Uterus (tissue), 3 donors: ENCODE measurements at regions not wholly inside any gene's neighbourhood (a gene's known extent, or its start where the extent isn't known, plus 50 kb on each side); places are given as distances from the start of the nearest gene placed in this dataset.

Experiments used
- DNase-seq, 2 donors: peaks; one replicate each; pipeline ENCODE4 v3.0.0-alpha.2; 2019 to 2020
- H3K27ac ChIP-seq, 2 donors: fragments of 200-600 bp; sonication (generic); 1 replicate in 1 of 2; 2 replicates in 1 of 2; pipeline ENCODE4 v1.5.1; 2016 to 2018
- H3K27me3 ChIP-seq, 2 donors: fragments of 200-600 bp; sonication (generic); one replicate each; pipeline ENCODE4 v1.5.1; 2018 to 2019; ENCODE audit warnings: control low read depth in 1 of 2
- H3K36me3 ChIP-seq, 2 donors: fragments of 200-600 bp; sonication (generic); one replicate each; pipeline ENCODE4 v1.5.1; 2019; ENCODE audit warnings: control low read depth in 1 of 2
- H3K4me1 ChIP-seq, 2 donors: fragments of 200-600 bp; sonication (generic); one replicate each; pipeline ENCODE4 v1.5.1; 2018 to 2019; ENCODE audit warnings: control low read depth in 1 of 2
- H3K4me3 ChIP-seq, 2 donors: fragments of 200-600 bp; sonication (generic); 1 replicate in 1 of 2; 2 replicates in 1 of 2; pipeline ENCODE4 v1.5.1; 2018 to 2019; ENCODE audit warnings: mild to moderate bottlenecking in 1 of 2
- H3K9me3 ChIP-seq, 2 donors: fragments of 200-600 bp; sonication (generic); one replicate each; pipeline ENCODE4 v1.5.1; 2019; ENCODE audit warnings: control low read depth in 1 of 2
- POLR2A ChIP-seq, 2 donors: fragments of 450-650 bp; IDR thresholded peaks; one replicate each; pipeline ENCODE4 v1.6.1; 2016; ENCODE audit warnings: antibody characterized with exemption in 2 of 2, mild to moderate bottlenecking in 1 of 2, moderate library complexity in 1 of 2
- intact Hi-C: fragments of 100-400 bp; cut with DNase I; formaldehyde crosslinking; loops from one replicate; pipeline ENCODE4 v1.15.1; 2023; ENCODE audit warnings: low total_unique reads
- TF ChIP-seq, protein P1 (sequence below), 4 experiments: fragments of 200-600 bp in 2 of 4; fragments of 450-650 bp in 2 of 4; sonication (generic) in 2 of 4; IDR thresholded peaks; one replicate each; pipeline ENCODE4 v1.5.1; 2016 to 2019; ENCODE audit warnings: antibody characterized with exemption in 4 of 4, mild to moderate bottlenecking in 2 of 4, moderate library complexity in 1 of 4
- donor health status: DM: yes; HTN: yes; CAD: no.

GRCh38 chr1:194807530-194808220 lies 1621.3 kb upstream of the B3GALT2 start:
- TF ChIP-seq, protein P1, sequence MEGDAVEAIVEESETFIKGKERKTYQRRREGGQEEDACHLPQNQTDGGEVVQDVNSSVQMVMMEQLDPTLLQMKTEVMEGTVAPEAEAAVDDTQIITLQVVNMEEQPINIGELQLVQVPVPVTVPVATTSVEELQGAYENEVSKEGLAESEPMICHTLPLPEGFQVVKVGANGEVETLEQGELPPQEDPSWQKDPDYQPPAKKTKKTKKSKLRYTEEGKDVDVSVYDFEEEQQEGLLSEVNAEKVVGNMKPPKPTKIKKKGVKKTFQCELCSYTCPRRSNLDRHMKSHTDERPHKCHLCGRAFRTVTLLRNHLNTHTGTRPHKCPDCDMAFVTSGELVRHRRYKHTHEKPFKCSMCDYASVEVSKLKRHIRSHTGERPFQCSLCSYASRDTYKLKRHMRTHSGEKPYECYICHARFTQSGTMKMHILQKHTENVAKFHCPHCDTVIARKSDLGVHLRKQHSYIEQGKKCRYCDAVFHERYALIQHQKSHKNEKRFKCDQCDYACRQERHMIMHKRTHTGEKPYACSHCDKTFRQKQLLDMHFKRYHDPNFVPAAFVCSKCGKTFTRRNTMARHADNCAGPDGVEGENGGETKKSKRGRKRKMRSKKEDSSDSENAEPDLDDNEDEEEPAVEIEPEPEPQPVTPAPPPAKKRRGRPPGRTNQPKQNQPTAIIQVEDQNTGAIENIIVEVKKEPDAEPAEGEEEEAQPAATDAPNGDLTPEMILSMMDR (IDR thresholded peaks at IDR 0.05): no peak
- no peak for TF ChIP-seq POLR2A (IDR thresholded peaks at IDR 0.05)
- no peak overlapping the region for H3K27ac ChIP-seq
- intact Hi-C loops: no loop called here
- H3K9me3 ChIP-seq: no peaks in the 10 kb centered on the region
- H3K4me3 ChIP-seq: no peak overlapping the region
- no peaks in the 10 kb centered on the region for H3K36me3 ChIP-seq
- no peaks in the 10 kb centered on the region for H3K4me1 ChIP-seq
- no peak for DNase-seq
- H3K27me3 ChIP-seq: no peaks in the 10 kb centered on the region

DNA sequence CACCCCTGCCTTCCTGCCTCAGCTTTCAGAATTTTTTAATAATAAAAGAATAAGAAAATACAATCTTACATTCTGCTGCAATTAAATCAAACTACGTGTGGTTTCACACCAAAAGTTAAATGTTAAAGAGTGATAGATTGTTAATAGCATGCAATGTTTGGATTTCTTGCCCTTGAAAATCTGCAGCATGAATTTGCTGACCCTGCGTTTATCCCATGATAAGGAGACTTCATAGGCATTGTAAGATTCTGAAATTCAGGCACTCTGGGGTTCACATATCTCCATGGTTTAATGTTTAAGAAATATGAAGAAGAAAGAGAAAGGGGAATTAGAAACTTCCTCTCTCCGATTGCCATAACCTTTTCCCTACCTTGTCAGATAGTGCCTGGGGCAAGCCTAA lies 1616.2 kb upstream of the B3GALT2 start:
- no peaks in the 10 kb centered on the region for H3K36me3 ChIP-seq
- no peak for DNase-seq
- intact Hi-C loops: no loop called here
- no peaks in the 10 kb centered on the region for H3K27me3 ChIP-seq
- TF ChIP-seq POLR2A (IDR thresholded peaks at IDR 0.05): no peak
- TF ChIP-seq, protein P1 (IDR thresholded peaks at IDR 0.05): no peak
- H3K4me1 ChIP-seq: no peaks in the 10 kb centered on the region
- no peak overlapping the region for H3K27ac ChIP-seq
- no peaks in the 10 kb centered on the region for H3K9me3 ChIP-seq
- H3K4me3 ChIP-seq: no peak overlapping the region

DNA sequence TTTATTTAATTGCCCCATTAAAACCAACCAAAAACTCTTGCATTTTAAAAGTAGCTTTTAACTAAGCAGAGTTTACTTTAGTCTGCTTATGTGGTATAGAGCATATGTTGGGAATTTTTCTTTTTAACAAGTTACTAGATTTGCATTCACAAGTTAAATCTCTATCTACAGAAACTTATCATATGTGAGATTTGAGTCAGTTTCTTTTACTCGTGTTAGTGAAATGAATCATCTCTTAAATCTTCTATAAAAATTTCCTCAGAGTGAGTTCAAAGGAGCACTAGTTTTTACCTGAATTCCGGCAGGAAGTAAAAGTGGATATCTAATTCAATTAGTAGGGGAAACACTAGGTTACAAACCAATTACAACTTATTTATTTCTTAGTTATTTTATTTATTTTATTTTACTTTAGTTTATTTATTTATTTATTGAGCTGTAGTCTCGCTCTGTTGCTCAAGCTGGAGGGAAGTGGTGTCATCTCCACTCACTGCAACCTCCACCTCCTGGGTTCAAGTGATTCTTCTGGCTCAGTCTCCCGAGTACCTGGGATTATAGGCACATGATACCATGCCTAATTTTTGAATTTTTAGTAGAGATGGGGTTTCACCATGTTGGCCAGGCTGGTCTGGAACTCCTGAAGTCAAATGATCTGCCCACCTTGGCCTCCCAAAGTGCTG lies 1609.6 kb upstream of the B3GALT2 start:
- TF ChIP-seq, protein P1 (IDR thresholded peaks at IDR 0.05): no peak
- TF ChIP-seq POLR2A (IDR thresholded peaks at IDR 0.05): no peak
- Histone ChIP-seq H3K36me3 (no peaks in the 10 kb centered on the region), H3K27ac (no peak overlapping the region), H3K4me3 (no peak overlapping the region), H3K27me3 (no peaks in the 10 kb centered on the region), H3K4me1 (no peaks in the 10 kb centered on the region), H3K9me3 (no peaks in the 10 kb centered on the region)
- intact Hi-C loops: no loop called here
- no peak for DNase-seq

GRCh38 chr1:194787001-194787400 lies 1600.6 kb upstream of the B3GALT2 start:
- intact Hi-C loops: no loop called here
- DNase-seq: no peak
- Histone ChIP-seq H3K36me3 (no peaks in the 10 kb centered on the region), H3K9me3 (no peaks in the 10 kb centered on the region), H3K27ac (no peak overlapping the region), H3K4me1 (no peaks in the 10 kb centered on the region), H3K4me3 (no peak overlapping the region), H3K27me3 (no peaks in the 10 kb centered on the region)
- TF ChIP-seq, protein P1 (IDR thresholded peaks at IDR 0.05): no peak
- no peak for TF ChIP-seq POLR2A (IDR thresholded peaks at IDR 0.05)

DNA sequence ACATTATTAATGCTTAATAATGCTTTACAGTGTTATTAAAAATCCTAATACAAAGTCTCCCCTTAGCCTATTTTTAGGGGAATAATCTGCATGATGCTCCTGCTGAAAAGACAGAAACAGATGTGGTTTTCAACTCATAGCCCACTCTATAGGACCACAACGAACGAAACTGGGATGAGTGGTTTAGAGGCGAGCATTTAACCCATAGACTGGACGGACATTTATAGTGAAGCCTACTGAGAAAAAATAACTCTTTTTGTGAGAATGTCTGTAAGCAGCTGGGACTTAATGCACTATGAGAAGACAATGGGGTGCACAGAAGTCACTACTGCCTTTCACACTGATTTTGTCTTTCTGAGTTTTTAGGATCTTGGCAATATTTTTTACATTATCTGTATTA lies 1599.6 kb upstream of the B3GALT2 start:
- TF ChIP-seq POLR2A (IDR thresholded peaks at IDR 0.05): no peak
- TF ChIP-seq, protein P1 (IDR thresholded peaks at IDR 0.05): no peak
- Histone ChIP-seq H3K4me3 (no peak overlapping the region), H3K4me1 (no peaks in the 10 kb centered on the region), H3K27me3 (no peaks in the 10 kb centered on the region), H3K9me3 (no peaks in the 10 kb centered on the region), H3K27ac (no peak overlapping the region), H3K36me3 (no peaks in the 10 kb centered on the region)
- intact Hi-C loops: no loop called here
- no peak for DNase-seq
